ENCODE measurements at regions not wholly inside any gene's neighbourhood (a gene's known extent, or its start where the extent isn't known, plus 50 kb on each side); places are given as distances from the start of the nearest gene placed in this dataset.
A peak's percentile ranks its signal among the peaks of the same experiment; 100 is the strongest.

GRCh38 chr14:29042551-29042950 is 276.0 kb downstream of the FOXG1 start:
- DNase-seq, result no peak

GRCh38 chr14:29043737-29044136 is 277.1 kb downstream of the FOXG1 start:
- no peak for DNase-seq

- no peak for DNase-seq
These were observed 278.6 kb downstream of the FOXG1 start for GRCh38 chr14:29045237-29045636.

- no peak for DNase-seq
These were observed 287.5 kb downstream of the FOXG1 start for GRCh38 chr14:29054119-29054518.

- DNase-seq, result no peak
These were observed 289.5 kb downstream of the FOXG1 start for GRCh38 chr14:29056041-29056566.

GRCh38 chr14:29061702-29062101 is 295.1 kb downstream of the FOXG1 start:
- no peak for DNase-seq

GRCh38 chr14:29062466-29062865 is 295.9 kb downstream of the FOXG1 start:
- no peak for DNase-seq

- peak; percentile 25 for DNase-seq
These were observed 296.4 kb downstream of the FOXG1 start for GRCh38 chr14:29062976-29063375.

GRCh38 chr14:29064305-29064900 is 297.8 kb downstream of the FOXG1 start:
- DNase-seq, result no peak

- no peak for DNase-seq
These were observed 302.6 kb downstream of the FOXG1 start for GRCh38 chr14:29069228-29069627.

GRCh38 chr14:29075761-29076160 is 309.2 kb downstream of the FOXG1 start:
- DNase-seq, result no peak

GRCh38 chr14:29077916-29078315 is 311.3 kb downstream of the FOXG1 start:
- DNase-seq, result no peak

GRCh38 chr14:29078810-29079522 is 312.4 kb downstream of the FOXG1 start:
- DNase-seq, result no peak

- DNase-seq, result no peak
These were observed 319.0 kb downstream of the FOXG1 start for GRCh38 chr14:29085546-29085945.

- DNase-seq, result no peak
These were observed 323.3 kb downstream of the FOXG1 start for GRCh38 chr14:29089849-29090248.

- DNase-seq, result no peak
These were observed 325.5 kb downstream of the FOXG1 start for GRCh38 chr14:29092121-29092520.

- no peak for DNase-seq
These were observed 330.9 kb downstream of the FOXG1 start for GRCh38 chr14:29097476-29097875.

- DNase-seq, result no peak
These were observed 332.1 kb downstream of the FOXG1 start for GRCh38 chr14:29098656-29099055.

GRCh38 chr14:29102266-29102665 is 335.7 kb downstream of the FOXG1 start:
- no peak for DNase-seq

GRCh38 chr14:29102996-29103395 is 336.4 kb downstream of the FOXG1 start:
- peak; percentile 39 for DNase-seq

GRCh38 chr14:29108908-29109307 is 342.3 kb downstream of the FOXG1 start:
- no peak for DNase-seq

GRCh38 chr14:29109589-29109988 is 343.0 kb downstream of the FOXG1 start:
- no peak for DNase-seq

- DNase-seq, result no peak
These were observed 345.0 kb downstream of the FOXG1 start for GRCh38 chr14:29111554-29111953.

GRCh38 chr14:29123017-29123416 is 356.4 kb downstream of the FOXG1 start:
- DNase-seq, result no peak

- no peak for DNase-seq
These were observed 359.8 kb downstream of the FOXG1 start for GRCh38 chr14:29126361-29126760.

Data from NCI-H345 (cell line).